Fibroblast of villous mesenchyme (primary cell): ENCODE measurements at regions not wholly inside any gene's neighbourhood (a gene's known extent, or its start where the extent isn't known, plus 50 kb on each side); places are given as distances from the start of the nearest gene placed in this dataset.

Experiments
- DNase-seq: peaks from one replicate; pipeline ENCODE4 v3.0.0-alpha.2; 2010; ENCODE audit warnings: low read depth
- H3K4me3 ChIP-seq: 2 replicates; pipeline ENCODE4 v1.5.1; 2011; ENCODE audit warnings: low read depth, mild to moderate bottlenecking, low read length
- CTCF ChIP-seq: IDR thresholded peaks from 2 replicates; pipeline ENCODE4 v1.5.1; 2012; ENCODE audit warnings: low read depth, mild to moderate bottlenecking, low read length; ENCODE audit not compliant: insufficient read depth

- H3K4me3 ChIP-seq = no peak overlapping the region
- TF ChIP-seq CTCF = no peak
- no peak for DNase-seq
Measured at GRCh38 chr7:118696879-118697278, 472.4 kb downstream of the ANKRD7 start.

- no peak for DNase-seq
- TF ChIP-seq CTCF = no peak
Measured at GRCh38 chr7:118699222-118699621, 474.7 kb downstream of the ANKRD7 start.

DNA sequence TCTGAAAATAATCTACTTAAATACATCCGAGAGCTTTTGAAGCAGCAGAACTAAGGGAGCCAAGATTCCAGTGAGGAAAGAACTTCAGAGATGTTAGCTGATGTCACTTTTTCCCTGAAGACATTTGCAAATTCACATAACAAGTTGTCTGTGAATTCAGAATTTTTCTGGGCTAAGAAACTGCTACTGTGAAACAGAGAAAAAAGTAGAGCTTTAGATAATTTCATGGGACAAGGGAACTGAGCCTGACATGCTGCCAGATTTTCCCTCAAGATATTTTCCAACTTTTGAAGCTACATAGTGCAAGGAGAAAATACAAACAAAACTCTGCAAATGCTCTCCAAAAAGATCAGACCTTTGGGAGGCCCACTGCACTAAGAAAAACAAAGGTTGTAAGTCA, 484.2 kb downstream of the ANKRD7 start:
- DNase-seq = no peak
- H3K4me3 ChIP-seq = no peak overlapping the region
- no peak for TF ChIP-seq CTCF

More at GRCh38 chr7:118699222-118699621, 474.7 kb downstream of the ANKRD7 start:
- no peak overlapping the region for H3K4me3 ChIP-seq

DNA sequence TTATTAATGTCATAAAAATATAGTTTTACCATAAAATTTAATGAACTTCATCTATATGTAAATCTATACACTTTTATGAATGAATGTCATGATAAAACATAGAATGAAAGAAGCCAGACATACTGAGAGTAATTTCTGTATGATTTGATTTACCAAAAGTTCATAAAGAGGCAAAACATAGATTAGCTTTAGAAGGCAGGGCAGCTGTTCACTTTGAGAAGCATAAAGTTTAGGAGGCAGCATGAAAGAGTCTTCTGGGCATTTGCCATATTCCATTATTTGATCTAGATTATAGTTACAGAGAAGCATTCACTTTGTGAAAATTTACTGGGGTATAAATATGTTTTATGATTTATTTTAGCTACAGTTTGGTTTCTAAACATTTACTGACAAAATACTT, 487.2 kb downstream of the ANKRD7 start:
- H3K4me3 ChIP-seq = no peak overlapping the region
- TF ChIP-seq CTCF = no peak
- DNase-seq = no peak

DNA sequence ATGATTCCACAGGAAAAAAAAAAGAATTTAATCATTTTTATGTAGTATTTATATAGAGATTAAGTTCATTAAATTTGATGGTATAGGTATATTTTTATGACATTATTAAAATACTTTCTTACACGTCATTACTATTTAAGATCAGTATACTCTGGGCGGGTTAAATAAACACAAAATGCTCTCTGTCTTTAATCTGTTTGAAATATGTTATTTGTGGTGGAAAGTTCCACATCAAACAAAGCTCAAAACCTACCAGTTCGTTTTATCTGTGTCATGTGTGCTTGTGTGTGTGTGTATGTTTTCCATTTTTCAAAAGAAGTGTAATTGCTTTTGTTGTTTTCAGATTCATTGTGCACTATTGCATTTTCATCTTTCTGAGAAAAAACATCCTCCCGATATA, 488.5 kb downstream of the ANKRD7 start:
- no peak overlapping the region for H3K4me3 ChIP-seq
- no peak for DNase-seq

DNA sequence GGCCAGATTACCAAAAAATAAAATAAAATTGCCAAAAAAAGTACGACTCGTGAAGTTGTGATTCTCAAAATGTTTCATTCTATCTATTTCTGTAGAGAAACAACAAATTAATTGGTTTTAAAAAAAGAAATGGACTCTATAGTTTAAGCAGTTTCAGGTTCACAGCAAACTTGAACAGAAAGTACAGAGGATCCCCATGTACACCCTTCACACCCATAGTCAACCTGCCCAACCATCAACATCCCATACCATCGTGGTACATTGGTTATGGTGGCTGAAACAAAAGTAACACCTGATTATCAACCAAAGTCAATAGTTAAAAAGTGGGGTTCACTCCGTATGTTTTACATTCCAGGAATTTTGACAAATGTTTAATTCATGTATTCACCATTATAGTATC, 496.1 kb downstream of the ANKRD7 start:
- DNase-seq = no peak

More for the DNA sequence above, 488.5 kb downstream of the ANKRD7 start:
- TF ChIP-seq CTCF = no peak

More for the DNA sequence above, 496.1 kb downstream of the ANKRD7 start:
- TF ChIP-seq CTCF = no peak
- H3K4me3 ChIP-seq = no peak overlapping the region
